ENCODE measurements at regions not wholly inside any gene's neighbourhood (a gene's known extent, or its start where the extent isn't known, plus 50 kb on each side); places are given as distances from the start of the nearest gene placed in this dataset.

GRCh38 chr6:158249340-158249836, 62.9 kb upstream of the TULP4 start:
- DNase-seq, result peak; percentile 52

- DNase-seq, result no peak
Observed at GRCh38 chr6:158251565-158251964, 60.7 kb upstream of the TULP4 start.

GRCh38 chr6:158253248-158253647, 59.0 kb upstream of the TULP4 start:
- no peak for DNase-seq

GRCh38 chr6:158255275-158255988, 56.8 kb upstream of the TULP4 start:
- no peak for DNase-seq

- DNase-seq, result no peak
Observed at GRCh38 chr6:158255989-158256601, 56.2 kb upstream of the TULP4 start.

- no peak for DNase-seq
Observed at GRCh38 chr6:158256746-158257424, 55.4 kb upstream of the TULP4 start.

- DNase-seq, result no peak
Observed at GRCh38 chr6:158257425-158257759, 54.9 kb upstream of the TULP4 start.

- DNase-seq, result no peak
Observed at GRCh38 chr6:158257781-158258180, 54.5 kb upstream of the TULP4 start.

- no peak for DNase-seq
Observed at GRCh38 chr6:158259136-158259535, 53.1 kb upstream of the TULP4 start.

- DNase-seq, result no peak
Observed at GRCh38 chr6:158259845-158260244, 52.4 kb upstream of the TULP4 start.

GRCh38 chr6:158262082-158262481, 50.2 kb upstream of the TULP4 start:
- DNase-seq, result no peak

All from NCI-H446 treated with DMSO at 0.1 percent for 48 hours (cell line).